ENCODE measurements at regions not wholly inside any gene's neighbourhood (a gene's known extent, or its start where the extent isn't known, plus 50 kb on each side); places are given as distances from the start of the nearest gene placed in this dataset.

- no peak for TF ChIP-seq CTCF (IDR thresholded peaks at IDR 0.05)
- no peak for TF ChIP-seq POLR2A (IDR thresholded peaks at IDR 0.05)
Measured at GRCh38 chr6:40966860-40967259, 72.2 kb downstream of the UNC5CL start.

Measured in right lobe of liver (tissue), 4 donors.